GM19035 (cell line): ENCODE measurements at regions not wholly inside any gene's neighbourhood (a gene's known extent, or its start where the extent isn't known, plus 50 kb on each side); places are given as distances from the start of the nearest gene placed in this dataset.
A peak's percentile ranks its signal among the peaks of the same experiment; 100 is the strongest.

Source experiments
- ATAC-seq: cut with Tn5 transposase; IDR thresholded peaks from one replicate; pipeline ENCODE4 v1.9.1; 2021; ENCODE audit not compliant: unreplicated experiment

GRCh38 chr2:128733450-128733849 lies 414.8 kb upstream of the HS6ST1 start:
- ATAC-seq: no peak

GRCh38 chr2:128734521-128735295 lies 416.0 kb upstream of the HS6ST1 start:
- no peak for ATAC-seq

GRCh38 chr2:128735296-128735960 lies 416.8 kb upstream of the HS6ST1 start:
- ATAC-seq: no peak

- ATAC-seq: no peak
Measured at GRCh38 chr2:128736046-128736688, 417.5 kb upstream of the HS6ST1 start.

GRCh38 chr2:128736689-128737545 lies 418.2 kb upstream of the HS6ST1 start:
- no peak for ATAC-seq

- ATAC-seq: no peak
Measured at GRCh38 chr2:128737546-128737826, 418.8 kb upstream of the HS6ST1 start.

GRCh38 chr2:128738446-128739110 lies 419.9 kb upstream of the HS6ST1 start:
- ATAC-seq: no peak

GRCh38 chr2:128742467-128742866 lies 423.8 kb upstream of the HS6ST1 start:
- no peak for ATAC-seq

- no peak for ATAC-seq
Measured at GRCh38 chr2:128745946-128746345, 427.3 kb upstream of the HS6ST1 start.

GRCh38 chr2:128746356-128746755 lies 427.7 kb upstream of the HS6ST1 start:
- ATAC-seq: no peak

GRCh38 chr2:128748336-128748735 lies 429.7 kb upstream of the HS6ST1 start:
- no peak for ATAC-seq

GRCh38 chr2:128748835-128749605 lies 430.4 kb upstream of the HS6ST1 start:
- ATAC-seq: no peak

- ATAC-seq: no peak
Measured at GRCh38 chr2:128750328-128751165, 431.9 kb upstream of the HS6ST1 start.

- no peak for ATAC-seq
Measured at GRCh38 chr2:128751746-128752145, 433.1 kb upstream of the HS6ST1 start.

- no peak for ATAC-seq
Measured at GRCh38 chr2:128752691-128753263, 434.1 kb upstream of the HS6ST1 start.

GRCh38 chr2:128753321-128753720 lies 434.7 kb upstream of the HS6ST1 start:
- ATAC-seq: no peak

GRCh38 chr2:128753800-128754199 lies 435.1 kb upstream of the HS6ST1 start:
- no peak for ATAC-seq

GRCh38 chr2:128754246-128754724 lies 435.6 kb upstream of the HS6ST1 start:
- ATAC-seq: peak; percentile 85
